ENCODE measurements at regions not wholly inside any gene's neighbourhood (a gene's known extent, or its start where the extent isn't known, plus 50 kb on each side); places are given as distances from the start of the nearest gene placed in this dataset.

- TF ChIP-seq, protein P1, sequence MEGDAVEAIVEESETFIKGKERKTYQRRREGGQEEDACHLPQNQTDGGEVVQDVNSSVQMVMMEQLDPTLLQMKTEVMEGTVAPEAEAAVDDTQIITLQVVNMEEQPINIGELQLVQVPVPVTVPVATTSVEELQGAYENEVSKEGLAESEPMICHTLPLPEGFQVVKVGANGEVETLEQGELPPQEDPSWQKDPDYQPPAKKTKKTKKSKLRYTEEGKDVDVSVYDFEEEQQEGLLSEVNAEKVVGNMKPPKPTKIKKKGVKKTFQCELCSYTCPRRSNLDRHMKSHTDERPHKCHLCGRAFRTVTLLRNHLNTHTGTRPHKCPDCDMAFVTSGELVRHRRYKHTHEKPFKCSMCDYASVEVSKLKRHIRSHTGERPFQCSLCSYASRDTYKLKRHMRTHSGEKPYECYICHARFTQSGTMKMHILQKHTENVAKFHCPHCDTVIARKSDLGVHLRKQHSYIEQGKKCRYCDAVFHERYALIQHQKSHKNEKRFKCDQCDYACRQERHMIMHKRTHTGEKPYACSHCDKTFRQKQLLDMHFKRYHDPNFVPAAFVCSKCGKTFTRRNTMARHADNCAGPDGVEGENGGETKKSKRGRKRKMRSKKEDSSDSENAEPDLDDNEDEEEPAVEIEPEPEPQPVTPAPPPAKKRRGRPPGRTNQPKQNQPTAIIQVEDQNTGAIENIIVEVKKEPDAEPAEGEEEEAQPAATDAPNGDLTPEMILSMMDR (IDR thresholded peaks at IDR 0.05; ENCODE audit: extremely low read depth, missing control alignments) = no peak
- DNase-seq (ENCODE audit: low spot score) = no peak
Observed at GRCh38 chr4:106481801-106482200, 113.2 kb upstream of the GIMD1 start.

GRCh38 chr4:106478152-106478551, 109.6 kb upstream of the GIMD1 start:
- TF ChIP-seq, protein P1 (IDR thresholded peaks at IDR 0.05; ENCODE audit: extremely low read depth, missing control alignments) = no peak
- DNase-seq (ENCODE audit: low spot score) = no peak

DNA sequence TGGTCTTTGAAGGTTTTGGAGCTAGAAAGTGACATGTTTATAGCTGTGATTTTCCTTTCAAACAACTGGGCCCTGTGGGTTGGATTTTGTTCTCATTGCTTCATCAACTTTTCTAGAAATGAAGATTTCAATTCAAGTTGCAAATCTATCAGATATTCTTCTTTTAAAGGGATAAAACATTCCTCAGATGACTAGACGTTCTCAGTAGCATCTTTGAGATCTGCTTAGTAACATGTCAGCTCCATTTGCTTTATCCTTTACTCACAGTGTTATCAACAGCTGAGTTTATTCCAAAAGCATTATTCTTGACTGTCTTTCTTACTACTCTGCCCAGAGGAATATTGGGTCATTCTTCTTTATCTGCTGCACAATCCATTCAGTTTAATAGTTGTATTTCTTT, 108.2 kb upstream of the GIMD1 start:
- DNase-seq (ENCODE audit: low spot score) = no peak
- TF ChIP-seq, protein P1 (IDR thresholded peaks at IDR 0.05; ENCODE audit: extremely low read depth, missing control alignments) = no peak

- DNase-seq (ENCODE audit: low spot score) = no peak
- TF ChIP-seq, protein P1 (IDR thresholded peaks at IDR 0.05; ENCODE audit: extremely low read depth, missing control alignments) = no peak
Observed at GRCh38 chr4:106473515-106473914, 104.9 kb upstream of the GIMD1 start.

GRCh38 chr4:106471151-106471550, 102.6 kb upstream of the GIMD1 start:
- TF ChIP-seq, protein P1 (IDR thresholded peaks at IDR 0.05; ENCODE audit: extremely low read depth, missing control alignments) = no peak
- no peak for DNase-seq (ENCODE audit: low spot score)

DNA sequence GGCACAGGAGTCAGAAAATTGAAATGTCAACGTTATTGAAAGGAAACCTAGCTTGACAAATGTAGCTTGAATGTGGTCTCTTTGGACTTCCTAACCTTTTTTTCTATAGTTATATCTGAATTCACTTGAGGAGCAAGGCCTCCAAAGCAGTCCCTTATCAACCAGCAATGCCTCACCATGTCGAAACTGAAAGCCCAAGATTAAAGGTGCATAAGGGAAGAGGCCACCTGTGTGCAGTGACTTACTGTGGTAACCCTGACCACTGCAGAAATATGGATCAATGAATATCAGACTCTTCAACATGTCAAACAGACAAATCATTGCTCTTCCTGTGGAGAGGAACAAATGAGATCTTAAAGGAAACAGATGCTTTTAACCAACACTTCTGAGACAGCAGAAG, 95.0 kb upstream of the GIMD1 start:
- TF ChIP-seq, protein P1 (IDR thresholded peaks at IDR 0.05; ENCODE audit: extremely low read depth, missing control alignments) = no peak
- DNase-seq (ENCODE audit: low spot score) = no peak

DNA sequence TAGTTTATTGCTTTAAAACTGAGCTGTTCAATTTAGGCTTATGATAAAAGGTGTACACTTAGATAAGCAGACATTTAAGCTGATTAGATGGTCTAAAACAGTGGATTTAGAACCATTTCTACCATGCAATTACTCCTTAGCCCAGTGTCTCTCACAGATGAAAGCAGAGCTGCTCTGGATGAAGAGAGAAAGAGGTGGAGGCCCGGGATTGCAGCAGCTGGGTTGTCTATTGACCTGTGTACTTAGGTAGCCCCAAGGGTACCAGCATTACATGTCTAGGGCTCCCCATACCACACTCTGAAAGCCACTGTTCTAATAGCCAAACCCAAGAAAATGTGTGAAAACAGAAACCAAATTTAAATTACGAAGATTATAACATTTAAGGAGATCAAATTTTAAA, 86.0 kb upstream of the GIMD1 start:
- no peak for DNase-seq (ENCODE audit: low spot score)
- TF ChIP-seq, protein P1 (IDR thresholded peaks at IDR 0.05; ENCODE audit: extremely low read depth, missing control alignments) = no peak

All from GM20000 (cell line).